Activated naive CD8-positive, alpha-beta T cell treated with anti-CD3 and anti-CD28 coated beads for 36 hours (primary cell): ENCODE measurements at regions not wholly inside any gene's neighbourhood (a gene's known extent, or its start where the extent isn't known, plus 50 kb on each side); places are given as distances from the start of the nearest gene placed in this dataset.

Experiments used
- DNase-seq: peaks from one replicate; pipeline ENCODE4 v3.0.0; 2021
- H3K27ac Mint-ChIP-seq: one replicate; pipeline ENCODE4 v1.8.0; 2022; ENCODE audit warnings: mild to moderate bottlenecking, moderate library complexity, mixed read lengths
- H3K27me3 Mint-ChIP-seq: one replicate; pipeline ENCODE4 v1.8.0; 2022; ENCODE audit warnings: mild to moderate bottlenecking, mixed read lengths
- H3K36me3 Mint-ChIP-seq: one replicate; pipeline ENCODE4 v1.8.0; 2021; ENCODE audit warnings: mild to moderate bottlenecking, mixed read lengths
- H3K4me1 Mint-ChIP-seq: one replicate; pipeline ENCODE4 v1.8.0; 2021; ENCODE audit warnings: mixed read lengths
- H3K4me3 Mint-ChIP-seq: one replicate; pipeline ENCODE4 v1.8.0; 2022; ENCODE audit warnings: mild to moderate bottlenecking, moderate library complexity, mixed read lengths
- H3K9me3 Mint-ChIP-seq: one replicate; pipeline ENCODE4 v1.8.0; 2022; ENCODE audit warnings: mixed read lengths

- Mint-ChIP-seq H3K9me3 (peaks cover 4% of the 10 kb centered on the region), H3K4me1 (no peaks in the 10 kb centered on the region), H3K36me3 (no peaks in the 10 kb centered on the region), H3K27ac (no peak overlapping the region), H3K27me3 (no peaks in the 10 kb centered on the region), H3K4me3 (no peak overlapping the region)
- DNase-seq, result no peak
Observed at GRCh38 chr18:40670668-40671375, 1284.2 kb upstream of the PIK3C3 start.

- H3K4me3 Mint-ChIP-seq, result no peak overlapping the region
- no peaks in the 10 kb centered on the region for H3K27me3 Mint-ChIP-seq
- peaks cover 5% of the 10 kb centered on the region for H3K9me3 Mint-ChIP-seq
- no peak for DNase-seq
- no peaks in the 10 kb centered on the region for H3K36me3 Mint-ChIP-seq
- no peak overlapping the region for H3K27ac Mint-ChIP-seq
- no peaks in the 10 kb centered on the region for H3K4me1 Mint-ChIP-seq
Observed at GRCh38 chr18:40662898-40663437, 1292.1 kb upstream of the PIK3C3 start.

GRCh38 chr18:40653682-40654081 is 1301.4 kb upstream of the PIK3C3 start:
- DNase-seq, result no peak
- H3K27me3 Mint-ChIP-seq, result peaks cover 2% of the 10 kb centered on the region
- H3K4me3 Mint-ChIP-seq, result no peak overlapping the region
- no peak overlapping the region for H3K27ac Mint-ChIP-seq
- H3K4me1 Mint-ChIP-seq, result no peaks in the 10 kb centered on the region
- no peaks in the 10 kb centered on the region for H3K36me3 Mint-ChIP-seq
- peaks cover 7% of the 10 kb centered on the region for H3K9me3 Mint-ChIP-seq

GRCh38 chr18:40652321-40652720 is 1302.7 kb upstream of the PIK3C3 start:
- Mint-ChIP-seq H3K9me3 (peaks cover 7% of the 10 kb centered on the region), H3K4me3 (no peak overlapping the region), H3K27ac (no peak overlapping the region), H3K36me3 (no peaks in the 10 kb centered on the region), H3K27me3 (peaks cover 2% of the 10 kb centered on the region), H3K4me1 (no peaks in the 10 kb centered on the region)
- DNase-seq, result no peak

- Mint-ChIP-seq H3K9me3 (peaks cover 7% of the 10 kb centered on the region), H3K27me3 (peaks cover 2% of the 10 kb centered on the region), H3K27ac (no peak overlapping the region), H3K4me3 (no peak overlapping the region), H3K36me3 (no peaks in the 10 kb centered on the region), H3K4me1 (no peaks in the 10 kb centered on the region)
- DNase-seq, result no peak
Observed at GRCh38 chr18:40651163-40651562, 1303.9 kb upstream of the PIK3C3 start.

GRCh38 chr18:40642692-40643229 is 1312.3 kb upstream of the PIK3C3 start:
- peaks cover 2% of the 10 kb centered on the region for H3K9me3 Mint-ChIP-seq
- no peak overlapping the region for H3K4me3 Mint-ChIP-seq

GRCh38 chr18:40631319-40631718 is 1323.7 kb upstream of the PIK3C3 start:
- no peak overlapping the region for H3K4me3 Mint-ChIP-seq
- no peak for DNase-seq
- H3K27me3 Mint-ChIP-seq, result no peaks in the 10 kb centered on the region
- H3K36me3 Mint-ChIP-seq, result no peaks in the 10 kb centered on the region
- no peak overlapping the region for H3K27ac Mint-ChIP-seq
- H3K9me3 Mint-ChIP-seq, result peaks cover 11% of the 10 kb centered on the region
- H3K4me1 Mint-ChIP-seq, result no peaks in the 10 kb centered on the region

More at GRCh38 chr18:40642692-40643229, 1312.3 kb upstream of the PIK3C3 start:
- DNase-seq, result no peak
- Mint-ChIP-seq H3K27ac (no peak overlapping the region), H3K36me3 (no peaks in the 10 kb centered on the region), H3K4me1 (no peaks in the 10 kb centered on the region), H3K27me3 (no peaks in the 10 kb centered on the region)

- Mint-ChIP-seq H3K27ac (no peak overlapping the region), H3K36me3 (no peaks in the 10 kb centered on the region), H3K27me3 (no peaks in the 10 kb centered on the region), H3K4me1 (no peaks in the 10 kb centered on the region), H3K9me3 (peaks cover 8% of the 10 kb centered on the region), H3K4me3 (no peak overlapping the region)
- DNase-seq, result no peak
Observed at GRCh38 chr18:40630496-40630895, 1324.5 kb upstream of the PIK3C3 start.

- no peak overlapping the region for H3K27ac Mint-ChIP-seq
- H3K36me3 Mint-ChIP-seq, result no peaks in the 10 kb centered on the region
- no peak overlapping the region for H3K4me3 Mint-ChIP-seq
- no peaks in the 10 kb centered on the region for H3K4me1 Mint-ChIP-seq
- no peaks in the 10 kb centered on the region for H3K27me3 Mint-ChIP-seq
- peaks cover 3% of the 10 kb centered on the region for H3K9me3 Mint-ChIP-seq
- no peak for DNase-seq
Observed at GRCh38 chr18:40624959-40625358, 1330.1 kb upstream of the PIK3C3 start.

- Mint-ChIP-seq H3K9me3 (no peaks in the 10 kb centered on the region), H3K27ac (no peak overlapping the region), H3K36me3 (no peaks in the 10 kb centered on the region), H3K4me3 (no peak overlapping the region), H3K27me3 (no peaks in the 10 kb centered on the region), H3K4me1 (no peaks in the 10 kb centered on the region)
- DNase-seq, result no peak
Observed at GRCh38 chr18:40613721-40614120, 1341.3 kb upstream of the PIK3C3 start.

- DNase-seq, result no peak
- Mint-ChIP-seq H3K4me1 (no peaks in the 10 kb centered on the region), H3K27ac (no peak overlapping the region), H3K9me3 (no peaks in the 10 kb centered on the region), H3K27me3 (no peaks in the 10 kb centered on the region), H3K36me3 (no peaks in the 10 kb centered on the region), H3K4me3 (no peak overlapping the region)
Observed at GRCh38 chr18:40612356-40612755, 1342.7 kb upstream of the PIK3C3 start.

GRCh38 chr18:40608226-40608625 is 1346.8 kb upstream of the PIK3C3 start:
- no peaks in the 10 kb centered on the region for H3K36me3 Mint-ChIP-seq
- no peak overlapping the region for H3K27ac Mint-ChIP-seq
- no peaks in the 10 kb centered on the region for H3K27me3 Mint-ChIP-seq
- H3K9me3 Mint-ChIP-seq, result no peaks in the 10 kb centered on the region
- no peak for DNase-seq
- no peaks in the 10 kb centered on the region for H3K4me1 Mint-ChIP-seq
- no peak overlapping the region for H3K4me3 Mint-ChIP-seq

GRCh38 chr18:40607542-40608148 is 1347.4 kb upstream of the PIK3C3 start:
- Mint-ChIP-seq H3K36me3 (no peaks in the 10 kb centered on the region), H3K4me1 (no peaks in the 10 kb centered on the region)
- no peak for DNase-seq

GRCh38 chr18:40606996-40607395 is 1348.0 kb upstream of the PIK3C3 start:
- Mint-ChIP-seq H3K36me3 (no peaks in the 10 kb centered on the region), H3K4me1 (no peaks in the 10 kb centered on the region), H3K4me3 (no peak overlapping the region), H3K9me3 (no peaks in the 10 kb centered on the region), H3K27ac (no peak overlapping the region), H3K27me3 (no peaks in the 10 kb centered on the region)
- DNase-seq, result no peak

More at GRCh38 chr18:40607542-40608148, 1347.4 kb upstream of the PIK3C3 start:
- Mint-ChIP-seq H3K27me3 (no peaks in the 10 kb centered on the region), H3K4me3 (no peak overlapping the region), H3K9me3 (no peaks in the 10 kb centered on the region), H3K27ac (no peak overlapping the region)

GRCh38 chr18:40583671-40584070 is 1371.4 kb upstream of the PIK3C3 start:
- no peaks in the 10 kb centered on the region for H3K36me3 Mint-ChIP-seq
- no peak overlapping the region for H3K27ac Mint-ChIP-seq
- no peak overlapping the region for H3K4me3 Mint-ChIP-seq
- peaks cover 4% of the 10 kb centered on the region for H3K9me3 Mint-ChIP-seq
- H3K4me1 Mint-ChIP-seq, result no peaks in the 10 kb centered on the region
- no peak for DNase-seq
- no peaks in the 10 kb centered on the region for H3K27me3 Mint-ChIP-seq

- H3K9me3 Mint-ChIP-seq, result peaks cover 3% of the 10 kb centered on the region
- H3K27ac Mint-ChIP-seq, result no peak overlapping the region
- H3K36me3 Mint-ChIP-seq, result no peaks in the 10 kb centered on the region
- H3K27me3 Mint-ChIP-seq, result no peaks in the 10 kb centered on the region
- no peak for DNase-seq
- no peaks in the 10 kb centered on the region for H3K4me1 Mint-ChIP-seq
- no peak overlapping the region for H3K4me3 Mint-ChIP-seq
Observed at GRCh38 chr18:40582105-40582504, 1372.9 kb upstream of the PIK3C3 start.
